GM11168 (cell line): ENCODE measurements at regions not wholly inside any gene's neighbourhood (a gene's known extent, or its start where the extent isn't known, plus 50 kb on each side); places are given as distances from the start of the nearest gene placed in this dataset.
"Not testable (repeated sequence)": the region's sequence is repeated elsewhere in the genome, so short reads cannot be mapped to it uniquely, and the experiment has no call there.

Source experiments
- in situ Hi-C: fragments of 300-500 bp; cut with MboI; formaldehyde crosslinking; loops from one replicate; pipeline ENCODE4 v1.12.0; 2022; ENCODE audit warnings: low sequenced_read_pairs; ENCODE audit not compliant: unreplicated experiment

GRCh38 chr5:72760259-72760658 lies 56.2 kb upstream of the TNPO1 start:
- in situ Hi-C loops = no loop called here

GRCh38 chr5:72752909-72753308 lies 63.6 kb upstream of the TNPO1 start:
- in situ Hi-C loops = no loop called here

GRCh38 chr5:72749362-72749997 lies 67.0 kb upstream of the TNPO1 start:
- in situ Hi-C loops = no loop called here

GRCh38 chr5:72747826-72748225 lies 68.6 kb upstream of the TNPO1 start:
- in situ Hi-C loops = no loop called here

GRCh38 chr5:72746736-72747135 lies 69.7 kb upstream of the TNPO1 start:
- in situ Hi-C loops = no loop called here

GRCh38 chr5:72744136-72744535 lies 72.3 kb upstream of the TNPO1 start:
- in situ Hi-C loops = no loop called here

GRCh38 chr5:72741805-72742204 lies 74.7 kb upstream of the TNPO1 start:
- in situ Hi-C loops = no loop called here

GRCh38 chr5:72733810-72734209 lies 82.7 kb upstream of the TNPO1 start:
- in situ Hi-C loops = no loop called here

GRCh38 chr5:72723581-72723980 lies 92.9 kb upstream of the TNPO1 start:
- in situ Hi-C loops = no loop called here

GRCh38 chr5:72722792-72723452 lies 93.5 kb upstream of the TNPO1 start:
- in situ Hi-C loops = no loop called here

- in situ Hi-C loops = no loop called here
Measured at GRCh38 chr5:72721844-72722243, 94.6 kb upstream of the TNPO1 start.

GRCh38 chr5:72720205-72720604 lies 96.3 kb upstream of the TNPO1 start:
- in situ Hi-C loops = no loop called here

GRCh38 chr5:72711351-72711750 lies 105.1 kb upstream of the TNPO1 start:
- in situ Hi-C loops = no loop called here

- in situ Hi-C loops = no loop called here
Measured at GRCh38 chr5:72709341-72709740, 107.1 kb upstream of the TNPO1 start.

GRCh38 chr5:72705178-72705577 lies 111.3 kb upstream of the TNPO1 start:
- in situ Hi-C loops = no loop called here

GRCh38 chr5:72703876-72704275 lies 112.6 kb upstream of the TNPO1 start:
- in situ Hi-C loops = no loop called here

- in situ Hi-C loops = no loop called here
Measured at GRCh38 chr5:72702881-72703434, 113.5 kb upstream of the TNPO1 start.

GRCh38 chr5:72702105-72702504 lies 114.4 kb upstream of the TNPO1 start:
- in situ Hi-C loops = not testable (repeated sequence)

GRCh38 chr5:72698481-72698880 lies 118.0 kb upstream of the TNPO1 start:
- in situ Hi-C loops = no loop called here

GRCh38 chr5:72697622-72698021 lies 118.8 kb upstream of the TNPO1 start:
- in situ Hi-C loops = no loop called here

GRCh38 chr5:72695659-72696058 lies 120.8 kb upstream of the TNPO1 start:
- in situ Hi-C loops = no loop called here

- in situ Hi-C loops = no loop called here
Measured at GRCh38 chr5:72694856-72695255, 121.6 kb upstream of the TNPO1 start.
